ENCODE measurements at regions not wholly inside any gene's neighbourhood (a gene's known extent, or its start where the extent isn't known, plus 50 kb on each side); places are given as distances from the start of the nearest gene placed in this dataset.

GRCh38 chr18:2217356-2217755 lies 353.9 kb downstream of the METTL4 start:
- no peak for TF ChIP-seq YY1 (IDR thresholded peaks at IDR 0.05; ENCODE audit: insufficient read depth, insufficient read length)
- TF ChIP-seq ZNF274 (IDR thresholded peaks at IDR 0.05; ENCODE audit: low read depth, low read length) = no peak

Data from NT2/D1 (cell line).